ENCODE measurements at regions not wholly inside any gene's neighbourhood (a gene's known extent, or its start where the extent isn't known, plus 50 kb on each side); places are given as distances from the start of the nearest gene placed in this dataset.

- DNase-seq (ENCODE audit: low spot score), result no peak
- H3K9me3 ChIP-seq (ENCODE audit: low read depth), result no peaks in the 10 kb centered on the region
- 91% methylated on average over 2 of the region's 2 CpGs for WGBS (ENCODE audit: low lambda C conversion rate, missing lambda C conversion rate)
- H3K4me2 ChIP-seq, result no peak overlapping the region
- H3K27ac ChIP-seq, result no peak overlapping the region
- H4K20me1 ChIP-seq (ENCODE audit: insufficient read depth, poor library complexity, severe bottlenecking), result no peaks in the 10 kb centered on the region
- no peak overlapping the region for H3K4me3 ChIP-seq
- TF ChIP-seq EZH2 (IDR thresholded peaks at IDR 0.05; ENCODE audit: borderline replicate concordance), result no peak
- no peak for TF ChIP-seq CTCF (IDR thresholded peaks at IDR 0.05; ENCODE audit: poor library complexity)
- no peak for TF ChIP-seq EZH2phosphoT487 (IDR thresholded peaks at IDR 0.05; ENCODE audit: low read depth, severe bottlenecking, unreplicated experiment)
- no peaks in the 10 kb centered on the region for H3K36me3 ChIP-seq (replicated peaks; ENCODE audit: insufficient read depth, low read depth)
- H3K9me2 ChIP-seq (replicated peaks; ENCODE audit: insufficient read depth), result no peaks in the 10 kb centered on the region
- H3K27me3 ChIP-seq, result no peaks in the 10 kb centered on the region
- H2AFZ ChIP-seq, result no peak overlapping the region
- no peaks in the 10 kb centered on the region for H3K4me1 ChIP-seq (ENCODE audit: insufficient read depth)
- H3K79me2 ChIP-seq, result no peaks in the 10 kb centered on the region
These were observed 83.3 kb downstream of the C4orf33 start for GRCh38 chr4:129179276-129179675.

GRCh38 chr4:129189630-129190029, 93.7 kb downstream of the C4orf33 start:
- no peaks in the 10 kb centered on the region for H3K79me2 ChIP-seq
- H3K36me3 ChIP-seq (replicated peaks; ENCODE audit: insufficient read depth, low read depth), result no peaks in the 10 kb centered on the region
- no peak overlapping the region for H2AFZ ChIP-seq
- H3K27ac ChIP-seq, result no peak overlapping the region
- no peak overlapping the region for H3K4me2 ChIP-seq
- 75% methylated on average over 4 of the region's 4 CpGs for WGBS (ENCODE audit: low lambda C conversion rate, missing lambda C conversion rate)
- no peaks in the 10 kb centered on the region for H3K9me3 ChIP-seq (ENCODE audit: low read depth)
- H4K20me1 ChIP-seq (ENCODE audit: insufficient read depth, poor library complexity, severe bottlenecking), result no peaks in the 10 kb centered on the region
- no peak overlapping the region for H3K4me3 ChIP-seq
- DNase-seq (ENCODE audit: low spot score), result no peak
- H3K27me3 ChIP-seq, result no peaks in the 10 kb centered on the region
- no peaks in the 10 kb centered on the region for H3K9me2 ChIP-seq (replicated peaks; ENCODE audit: insufficient read depth)
- TF ChIP-seq EZH2 (IDR thresholded peaks at IDR 0.05; ENCODE audit: borderline replicate concordance) (no peak), EZH2phosphoT487 (IDR thresholded peaks at IDR 0.05; ENCODE audit: low read depth, severe bottlenecking, unreplicated experiment) (no peak), CTCF (IDR thresholded peaks at IDR 0.05; ENCODE audit: poor library complexity) (no peak)
- H3K4me1 ChIP-seq (ENCODE audit: insufficient read depth), result no peaks in the 10 kb centered on the region

GRCh38 chr4:129193357-129194100, 97.6 kb downstream of the C4orf33 start:
- Histone ChIP-seq H3K27ac (no peak overlapping the region), H3K9me3 (ENCODE audit: low read depth) (no peaks in the 10 kb centered on the region), H3K36me3 (replicated peaks; ENCODE audit: insufficient read depth, low read depth) (no peaks in the 10 kb centered on the region), H3K4me1 (ENCODE audit: insufficient read depth) (no peaks in the 10 kb centered on the region), H3K4me2 (no peak overlapping the region), H3K27me3 (no peaks in the 10 kb centered on the region), H3K9me2 (replicated peaks; ENCODE audit: insufficient read depth) (no peaks in the 10 kb centered on the region), H4K20me1 (ENCODE audit: insufficient read depth, poor library complexity, severe bottlenecking) (no peaks in the 10 kb centered on the region), H2AFZ (no peak overlapping the region), H3K4me3 (no peak overlapping the region), H3K79me2 (no peaks in the 10 kb centered on the region)
- DNase-seq (ENCODE audit: low spot score), result no peak
- TF ChIP-seq CTCF (IDR thresholded peaks at IDR 0.05; ENCODE audit: poor library complexity), result no peak
- no peak for TF ChIP-seq EZH2phosphoT487 (IDR thresholded peaks at IDR 0.05; ENCODE audit: low read depth, severe bottlenecking, unreplicated experiment)
- no peak for TF ChIP-seq EZH2 (IDR thresholded peaks at IDR 0.05; ENCODE audit: borderline replicate concordance)
- WGBS (ENCODE audit: low lambda C conversion rate, missing lambda C conversion rate), result 81% methylated on average over 3 of the region's 3 CpGs

Measured in hepatocyte (in vitro differentiated cells).